Loucy (cell line): ENCODE measurements at regions not wholly inside any gene's neighbourhood (a gene's known extent, or its start where the extent isn't known, plus 50 kb on each side); places are given as distances from the start of the nearest gene placed in this dataset.

Experiments used
- H2AFZ ChIP-seq: fragments of 200-600 bp; sonication (generic); 2 replicates; pipeline ENCODE4 v1.6.0; 2016; ENCODE audit warnings: antibody characterized with exemption, mild to moderate bottlenecking, low read length, moderate library complexity
- H3F3A ChIP-seq: fragments of 200-600 bp; 2 replicates; pipeline ENCODE4 v1.6.0; 2016; ENCODE audit warnings: antibody characterized with exemption, low read depth, mild to moderate bottlenecking
- H3K27me3 ChIP-seq: fragments of 200-600 bp; sonication (generic); 2 replicates; pipeline ENCODE4 v1.6.1; 2014; ENCODE audit warnings: low read length, mild to moderate bottlenecking; ENCODE audit not compliant: insufficient read depth, poor library complexity, severe bottlenecking
- H3K36me3 ChIP-seq: fragments of 200-600 bp; sonication (generic); 2 replicates; pipeline ENCODE4 v1.6.1; 2016; ENCODE audit warnings: low read length; ENCODE audit not compliant: insufficient read depth
- H3K4me1 ChIP-seq: fragments of 200-600 bp; sonication (generic); 2 replicates; pipeline ENCODE4 v1.5.1; 2014; ENCODE audit warnings: low read length, mild to moderate bottlenecking; ENCODE audit not compliant: insufficient read depth, poor library complexity, severe bottlenecking
- H3K4me2 ChIP-seq: fragments of 200-600 bp; sonication (generic); 2 replicates; pipeline ENCODE4 v1.6.0; 2014; ENCODE audit warnings: antibody characterized with exemption, low read length, low read depth, mild to moderate bottlenecking; ENCODE audit not compliant: poor library complexity, severe bottlenecking
- H3K4me3 ChIP-seq: fragments of 200-600 bp; sonication (generic); 2 replicates; pipeline ENCODE4 v1.5.1; 2014; ENCODE audit warnings: low read length, mild to moderate bottlenecking, mixed read lengths; ENCODE audit not compliant: poor library complexity, severe bottlenecking
- H3K79me2 ChIP-seq: fragments of 200-600 bp; sonication (generic); 2 replicates; pipeline ENCODE4 v1.6.1; 2014; ENCODE audit warnings: low read length; ENCODE audit not compliant: insufficient read depth
- H3K9ac ChIP-seq: fragments of 200-600 bp; sonication (generic); 2 replicates; pipeline ENCODE4 v1.6.0; 2014; ENCODE audit warnings: mild to moderate bottlenecking, low read depth, low read length, moderate library complexity; ENCODE audit not compliant: poor library complexity, severe bottlenecking
- H3K9me2 ChIP-seq: fragments of 200-600 bp; sonication (generic); replicated peaks from 2 replicates; pipeline ENCODE4 v1.6.1; 2016; ENCODE audit warnings: low read depth, low read length, mixed read lengths
- H3K9me3 ChIP-seq: fragments of 200-600 bp; sonication (generic); 2 replicates; pipeline ENCODE4 v1.6.1; 2014; ENCODE audit warnings: mild to moderate bottlenecking, antibody characterized with exemption, low read length, low read depth; ENCODE audit not compliant: insufficient read depth
- H4K20me1 ChIP-seq: fragments of 200-600 bp; sonication (generic); 2 replicates; pipeline ENCODE4 v1.6.0; 2014; ENCODE audit warnings: antibody characterized with exemption, low read length, mild to moderate bottlenecking; ENCODE audit not compliant: insufficient read depth, poor library complexity, severe bottlenecking
- EZH2phosphoT487 ChIP-seq: fragments of 200-600 bp; IDR thresholded peaks from 2 replicates; pipeline ENCODE4 v1.6.1; 2018; ENCODE audit warnings: antibody characterized with exemption, mild to moderate bottlenecking, moderate library complexity, borderline replicate concordance
- TF ChIP-seq, protein P1 (sequence below): fragments of 200-600 bp; sonication (generic); conservative IDR thresholded peaks from 2 replicates; pipeline ENCODE4 v1.5.1; 2014; ENCODE audit warnings: mild to moderate bottlenecking, antibody characterized with exemption, low read length

DNA sequence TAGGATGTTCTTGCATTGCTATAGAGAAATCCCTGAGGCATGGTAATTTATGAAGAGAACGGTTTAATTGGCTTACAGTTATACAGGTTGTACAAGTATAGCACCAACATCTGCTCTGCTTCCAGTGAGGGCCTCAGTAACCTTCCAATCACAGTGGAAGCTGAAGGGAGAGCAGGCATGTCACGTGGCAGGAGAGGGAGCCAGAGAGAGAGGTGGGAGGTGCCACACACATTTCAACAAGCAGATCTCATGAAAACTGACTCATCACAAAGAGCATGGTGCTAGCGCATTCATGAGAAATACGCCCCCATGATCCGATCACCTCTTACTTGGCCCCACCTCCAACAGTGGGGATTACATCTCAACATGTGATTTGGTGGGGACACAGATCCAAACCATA, 871.2 kb downstream of the TFAP2A start:
- Histone ChIP-seq H3F3A (no peaks in the 10 kb centered on the region), H3K4me3 (no peak overlapping the region), H4K20me1 (no peaks in the 10 kb centered on the region), H3K4me1 (no peaks in the 10 kb centered on the region), H3K79me2 (no peaks in the 10 kb centered on the region), H3K27me3 (no peaks in the 10 kb centered on the region), H3K9me2 (no peaks in the 10 kb centered on the region), H3K9me3 (no peaks in the 10 kb centered on the region), H3K4me2 (no peak overlapping the region), H3K36me3 (no peaks in the 10 kb centered on the region), H2AFZ (no peak overlapping the region), H3K9ac (no peak overlapping the region)
- TF ChIP-seq EZH2phosphoT487: no peak
- TF ChIP-seq, protein P1, sequence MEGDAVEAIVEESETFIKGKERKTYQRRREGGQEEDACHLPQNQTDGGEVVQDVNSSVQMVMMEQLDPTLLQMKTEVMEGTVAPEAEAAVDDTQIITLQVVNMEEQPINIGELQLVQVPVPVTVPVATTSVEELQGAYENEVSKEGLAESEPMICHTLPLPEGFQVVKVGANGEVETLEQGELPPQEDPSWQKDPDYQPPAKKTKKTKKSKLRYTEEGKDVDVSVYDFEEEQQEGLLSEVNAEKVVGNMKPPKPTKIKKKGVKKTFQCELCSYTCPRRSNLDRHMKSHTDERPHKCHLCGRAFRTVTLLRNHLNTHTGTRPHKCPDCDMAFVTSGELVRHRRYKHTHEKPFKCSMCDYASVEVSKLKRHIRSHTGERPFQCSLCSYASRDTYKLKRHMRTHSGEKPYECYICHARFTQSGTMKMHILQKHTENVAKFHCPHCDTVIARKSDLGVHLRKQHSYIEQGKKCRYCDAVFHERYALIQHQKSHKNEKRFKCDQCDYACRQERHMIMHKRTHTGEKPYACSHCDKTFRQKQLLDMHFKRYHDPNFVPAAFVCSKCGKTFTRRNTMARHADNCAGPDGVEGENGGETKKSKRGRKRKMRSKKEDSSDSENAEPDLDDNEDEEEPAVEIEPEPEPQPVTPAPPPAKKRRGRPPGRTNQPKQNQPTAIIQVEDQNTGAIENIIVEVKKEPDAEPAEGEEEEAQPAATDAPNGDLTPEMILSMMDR: no peak

DNA sequence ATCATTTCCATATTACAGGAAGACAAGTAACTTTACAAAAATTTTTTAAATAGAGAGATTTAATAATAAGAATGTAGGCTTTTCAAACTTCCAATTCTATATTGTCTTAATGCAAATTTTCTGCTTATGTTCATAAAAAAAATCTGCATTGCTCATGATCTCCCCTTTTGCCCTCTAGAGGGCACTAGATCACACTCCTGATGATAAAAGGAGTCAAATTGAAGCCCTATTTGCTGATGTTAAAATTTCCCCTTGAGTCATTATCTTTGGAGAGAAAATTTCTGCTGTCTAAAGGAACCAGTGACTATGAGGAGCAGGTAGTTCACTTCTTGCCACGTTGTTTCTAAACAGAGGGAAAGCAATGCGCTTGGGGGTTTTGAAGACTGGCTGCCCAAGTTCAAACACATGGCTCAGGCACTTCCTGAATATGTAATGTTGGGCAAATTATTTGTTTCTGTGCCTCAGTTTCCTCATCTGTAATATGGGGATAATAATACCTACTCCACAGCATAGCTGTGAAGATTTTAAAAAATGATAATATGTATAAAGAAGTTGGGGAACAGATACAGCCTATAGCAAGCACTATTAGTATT, 874.2 kb downstream of the TFAP2A start:
- Histone ChIP-seq H3K9ac (no peak overlapping the region), H3K4me2 (no peak overlapping the region), H3K9me2 (no peaks in the 10 kb centered on the region), H2AFZ (no peak overlapping the region), H3F3A (no peaks in the 10 kb centered on the region), H3K79me2 (no peaks in the 10 kb centered on the region), H3K4me3 (no peak overlapping the region), H3K27me3 (no peaks in the 10 kb centered on the region), H3K9me3 (no peaks in the 10 kb centered on the region), H3K4me1 (no peaks in the 10 kb centered on the region), H3K36me3 (no peaks in the 10 kb centered on the region), H4K20me1 (no peaks in the 10 kb centered on the region)
- TF ChIP-seq, protein P1: peak; percentile 76
- TF ChIP-seq EZH2phosphoT487: no peak

DNA sequence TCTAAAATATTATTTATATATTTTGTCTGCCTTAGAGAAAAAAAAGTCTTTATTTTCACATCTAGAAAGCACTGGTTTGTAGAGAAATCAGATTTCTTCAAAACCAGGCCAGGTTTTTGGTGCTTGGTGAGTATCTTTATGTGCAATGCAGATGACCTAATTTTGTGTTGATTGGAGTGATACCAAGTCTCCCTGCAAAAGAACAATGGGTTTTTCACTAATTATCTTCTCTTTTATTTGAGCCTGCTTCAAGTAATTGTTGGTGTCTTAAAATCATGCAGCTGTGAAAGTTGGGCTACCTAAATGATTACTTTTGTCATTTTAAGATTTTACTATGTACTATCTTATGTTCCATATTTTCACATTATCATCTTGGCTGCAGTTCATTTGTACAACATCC, 874.7 kb downstream of the TFAP2A start:
- Histone ChIP-seq H3K9me2 (no peaks in the 10 kb centered on the region), H3K9ac (no peak overlapping the region), H3K79me2 (no peaks in the 10 kb centered on the region), H3K27me3 (no peaks in the 10 kb centered on the region), H3K9me3 (no peaks in the 10 kb centered on the region), H3K4me2 (no peak overlapping the region), H3F3A (no peaks in the 10 kb centered on the region), H4K20me1 (no peaks in the 10 kb centered on the region), H2AFZ (no peak overlapping the region), H3K4me1 (no peaks in the 10 kb centered on the region), H3K36me3 (no peaks in the 10 kb centered on the region), H3K4me3 (no peak overlapping the region)
- TF ChIP-seq EZH2phosphoT487: no peak
- TF ChIP-seq, protein P1: no peak
